KOPT-K1 (cell line): ENCODE measurements at regions not wholly inside any gene's neighbourhood (a gene's known extent, or its start where the extent isn't known, plus 50 kb on each side); places are given as distances from the start of the nearest gene placed in this dataset.
"Not testable (repeated sequence)": the region's sequence is repeated elsewhere in the genome, so short reads cannot be mapped to it uniquely, and the experiment has no call there.

Source experiments
- H3K27ac ChIP-seq: fragments of 200-600 bp; sonication (generic); 2 replicates; pipeline ENCODE4 v1.5.1; 2016; ENCODE audit warnings: antibody characterized with exemption, mild to moderate bottlenecking, low read depth, low read length; ENCODE audit not compliant: poor library complexity, severe bottlenecking
- H3K36me3 ChIP-seq: fragments of 200-600 bp; sonication (generic); 2 replicates; pipeline ENCODE4 v1.5.1; 2017; ENCODE audit warnings: antibody characterized with exemption, mild to moderate bottlenecking, low read length, moderate library complexity; ENCODE audit not compliant: insufficient read depth
- H3K9me3 ChIP-seq: fragments of 200-600 bp; sonication (generic); 2 replicates; pipeline ENCODE4 v1.5.1; 2017; ENCODE audit warnings: antibody characterized with exemption, low read length, mild to moderate bottlenecking; ENCODE audit not compliant: insufficient read depth, poor library complexity, severe bottlenecking

- H3K9me3 ChIP-seq = peaks cover 14% of the 10 kb centered on the region
- H3K36me3 ChIP-seq = no peaks in the 10 kb centered on the region
- peak overlapping the region; percentile 10 for H3K27ac ChIP-seq
Measured at GRCh38 chr7:138169441-138169851, 93.2 kb downstream of the AKR1D1 start.

- Histone ChIP-seq H3K27ac (peak overlapping the region; percentile 61), H3K36me3 (no peaks in the 10 kb centered on the region), H3K9me3 (peaks cover 10% of the 10 kb centered on the region)
Measured at GRCh38 chr7:138170298-138170697, 94.0 kb downstream of the AKR1D1 start.

GRCh38 chr7:138170959-138171703 lies 94.9 kb downstream of the AKR1D1 start:
- Histone ChIP-seq H3K27ac (peak overlapping the region; percentile 61), H3K36me3 (no peaks in the 10 kb centered on the region), H3K9me3 (peaks cover 10% of the 10 kb centered on the region)

GRCh38 chr7:138173548-138173947 lies 97.3 kb downstream of the AKR1D1 start:
- H3K36me3 ChIP-seq = no peaks in the 10 kb centered on the region
- peaks cover 10% of the 10 kb centered on the region for H3K9me3 ChIP-seq

GRCh38 chr7:138176060-138176459 lies 99.8 kb downstream of the AKR1D1 start:
- no peak overlapping the region for H3K27ac ChIP-seq
- peaks cover 10% of the 10 kb centered on the region for H3K9me3 ChIP-seq
- H3K36me3 ChIP-seq = no peaks in the 10 kb centered on the region

More at GRCh38 chr7:138173548-138173947, 97.3 kb downstream of the AKR1D1 start:
- H3K27ac ChIP-seq = peak overlapping the region; percentile 36

GRCh38 chr7:138184191-138184590 lies 107.9 kb downstream of the AKR1D1 start:
- peaks cover 16% of the 10 kb centered on the region for H3K9me3 ChIP-seq
- no peak overlapping the region for H3K27ac ChIP-seq
- H3K36me3 ChIP-seq = no peaks in the 10 kb centered on the region

GRCh38 chr7:138185132-138185908 lies 109.1 kb downstream of the AKR1D1 start:
- Histone ChIP-seq H3K36me3 (no peaks in the 10 kb centered on the region), H3K27ac (no peak overlapping the region), H3K9me3 (peaks cover 17% of the 10 kb centered on the region)

- peaks cover 17% of the 10 kb centered on the region for H3K9me3 ChIP-seq
- H3K27ac ChIP-seq = no peak overlapping the region
- H3K36me3 ChIP-seq = no peaks in the 10 kb centered on the region
Measured at GRCh38 chr7:138186951-138187351, 110.7 kb downstream of the AKR1D1 start.

- no peaks in the 10 kb centered on the region for H3K36me3 ChIP-seq
- H3K27ac ChIP-seq = no peak overlapping the region
- H3K9me3 ChIP-seq = peaks cover 17% of the 10 kb centered on the region
Measured at GRCh38 chr7:138188290-138188858, 112.1 kb downstream of the AKR1D1 start.

- Histone ChIP-seq H3K36me3 (no peaks in the 10 kb centered on the region), H3K27ac (no peak overlapping the region), H3K9me3 (no peaks in the 10 kb centered on the region)
Measured at GRCh38 chr7:138194567-138194966, 118.3 kb downstream of the AKR1D1 start.

GRCh38 chr7:138195151-138195571 lies 118.9 kb downstream of the AKR1D1 start:
- H3K9me3 ChIP-seq = no peaks in the 10 kb centered on the region
- no peak overlapping the region for H3K27ac ChIP-seq

GRCh38 chr7:138196503-138196946 lies 120.3 kb downstream of the AKR1D1 start:
- not testable (repeated sequence) for H3K27ac ChIP-seq, H3K36me3 ChIP-seq, H3K9me3 ChIP-seq

More at GRCh38 chr7:138195151-138195571, 118.9 kb downstream of the AKR1D1 start:
- no peaks in the 10 kb centered on the region for H3K36me3 ChIP-seq

GRCh38 chr7:138196971-138197896 lies 121.0 kb downstream of the AKR1D1 start:
- Histone ChIP-seq H3K9me3 (no peaks in the 10 kb centered on the region), H3K27ac (no peak overlapping the region), H3K36me3 (no peaks in the 10 kb centered on the region)

- peaks cover 8% of the 10 kb centered on the region for H3K9me3 ChIP-seq
- no peak overlapping the region for H3K27ac ChIP-seq
- no peaks in the 10 kb centered on the region for H3K36me3 ChIP-seq
Measured at GRCh38 chr7:138204285-138204981, 128.2 kb downstream of the AKR1D1 start.
